ENCODE measurements at regions not wholly inside any gene's neighbourhood (a gene's known extent, or its start where the extent isn't known, plus 50 kb on each side); places are given as distances from the start of the nearest gene placed in this dataset.

DNA sequence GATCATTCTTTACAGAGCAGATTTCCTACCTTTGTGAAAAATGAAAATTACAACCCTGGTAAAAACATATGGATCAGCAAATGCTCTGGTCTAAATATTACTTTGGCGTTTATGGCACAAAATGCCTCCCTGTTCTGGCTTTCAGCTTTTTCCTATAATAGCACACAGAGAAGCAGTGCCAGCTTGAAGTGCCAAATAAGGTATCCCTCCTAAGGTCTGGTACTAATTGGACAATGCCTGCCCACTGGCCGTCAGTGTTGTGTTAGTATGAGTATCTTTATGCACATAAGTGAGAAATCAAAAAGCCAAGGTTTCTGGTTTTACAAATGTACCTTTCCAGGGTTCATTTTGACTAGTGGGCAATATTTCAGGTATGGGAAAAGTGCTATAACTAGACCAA is 1293.7 kb upstream of the FAM98A start:
- no peaks in the 10 kb centered on the region for H3K36me3 Mint-ChIP-seq (ENCODE audit: low read depth)
- no peak overlapping the region for H3K4me3 ChIP-seq (ENCODE audit: low read length)
- H3K36me3 ChIP-seq (ENCODE audit: insufficient read depth, low read length) = no peaks in the 10 kb centered on the region
- no peaks in the 10 kb centered on the region for H3K4me1 ChIP-seq (ENCODE audit: insufficient read depth, low read length)
- H3K27ac ChIP-seq (ENCODE audit: low read depth in 1 of 2, low read length in 2 of 2) = no peak overlapping the region
- H3K9me3 Mint-ChIP-seq = peaks cover 3% of the 10 kb centered on the region
- TF ChIP-seq, protein P1, sequence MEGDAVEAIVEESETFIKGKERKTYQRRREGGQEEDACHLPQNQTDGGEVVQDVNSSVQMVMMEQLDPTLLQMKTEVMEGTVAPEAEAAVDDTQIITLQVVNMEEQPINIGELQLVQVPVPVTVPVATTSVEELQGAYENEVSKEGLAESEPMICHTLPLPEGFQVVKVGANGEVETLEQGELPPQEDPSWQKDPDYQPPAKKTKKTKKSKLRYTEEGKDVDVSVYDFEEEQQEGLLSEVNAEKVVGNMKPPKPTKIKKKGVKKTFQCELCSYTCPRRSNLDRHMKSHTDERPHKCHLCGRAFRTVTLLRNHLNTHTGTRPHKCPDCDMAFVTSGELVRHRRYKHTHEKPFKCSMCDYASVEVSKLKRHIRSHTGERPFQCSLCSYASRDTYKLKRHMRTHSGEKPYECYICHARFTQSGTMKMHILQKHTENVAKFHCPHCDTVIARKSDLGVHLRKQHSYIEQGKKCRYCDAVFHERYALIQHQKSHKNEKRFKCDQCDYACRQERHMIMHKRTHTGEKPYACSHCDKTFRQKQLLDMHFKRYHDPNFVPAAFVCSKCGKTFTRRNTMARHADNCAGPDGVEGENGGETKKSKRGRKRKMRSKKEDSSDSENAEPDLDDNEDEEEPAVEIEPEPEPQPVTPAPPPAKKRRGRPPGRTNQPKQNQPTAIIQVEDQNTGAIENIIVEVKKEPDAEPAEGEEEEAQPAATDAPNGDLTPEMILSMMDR (IDR thresholded peaks at IDR 0.05) = no peak
- H3K4me3 Mint-ChIP-seq = no peak overlapping the region
- DNase-seq (no peak), ATAC-seq (ENCODE audit: poor library complexity) (no peak)
- intact Hi-C loops (cut with DNase I, micrococcal nuclease) = no loop called here
- ChIA-PET CTCF (no interaction called here), POLR2A (no interaction called here)
- no peaks in the 10 kb centered on the region for H3K4me1 Mint-ChIP-seq (ENCODE audit: low read depth)
- H3K9me3 ChIP-seq (ENCODE audit: control insufficient read depth in 1 of 2, insufficient read depth in 1 of 2, low read length in 2 of 2) = peaks cover 0 to 1% of the 10 kb centered on the region in 2 experiments
- no peak overlapping the region for H3K27ac Mint-ChIP-seq
- no peaks in the 10 kb centered on the region for H3K27me3 ChIP-seq (ENCODE audit: control insufficient read depth in 1 of 2, insufficient read depth in 2 of 2, low read length in 2 of 2)
- no peaks in the 10 kb centered on the region for H3K27me3 Mint-ChIP-seq

DNA sequence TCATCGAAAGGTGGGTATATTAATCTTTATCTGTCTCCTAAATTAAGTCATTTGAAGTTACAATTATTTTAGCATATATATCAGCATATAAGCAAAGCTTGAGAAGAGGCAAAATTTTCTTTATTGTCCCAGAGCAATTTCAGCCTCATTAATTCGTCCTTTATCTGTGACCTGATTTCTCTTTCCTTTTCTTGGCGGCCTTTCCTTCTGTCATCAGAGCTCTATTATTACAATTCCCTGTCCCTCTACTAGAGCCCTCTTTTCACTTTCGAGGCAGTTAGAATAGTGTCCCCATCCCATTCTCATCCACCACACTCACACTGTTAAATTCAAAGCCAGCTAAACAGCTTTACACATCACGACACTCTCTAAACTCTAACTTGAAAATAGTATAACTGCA is 1293.2 kb upstream of the FAM98A start:
- Mint-ChIP-seq H3K9me3 (peaks cover 3% of the 10 kb centered on the region), H3K4me1 (ENCODE audit: low read depth) (no peaks in the 10 kb centered on the region), H3K36me3 (ENCODE audit: low read depth) (no peaks in the 10 kb centered on the region), H3K27me3 (no peaks in the 10 kb centered on the region), H3K27ac (no peak overlapping the region), H3K4me3 (no peak overlapping the region)
- Histone ChIP-seq H3K36me3 (ENCODE audit: insufficient read depth, low read length) (no peaks in the 10 kb centered on the region), H3K27ac (ENCODE audit: low read depth in 1 of 2, low read length in 2 of 2) (no peak overlapping the region), H3K4me3 (ENCODE audit: low read length) (no peak overlapping the region), H3K4me1 (ENCODE audit: insufficient read depth, low read length) (no peaks in the 10 kb centered on the region), H3K9me3 (ENCODE audit: control insufficient read depth in 1 of 2, insufficient read depth in 1 of 2, low read length in 2 of 2) (peaks cover 0 to 4% of the 10 kb centered on the region in 2 experiments), H3K27me3 (ENCODE audit: control insufficient read depth in 1 of 2, insufficient read depth in 2 of 2, low read length in 2 of 2) (no peaks in the 10 kb centered on the region)
- ChIA-PET POLR2A (no interaction called here), CTCF (no interaction called here)
- ATAC-seq (ENCODE audit: poor library complexity) (no peak), DNase-seq (no peak)
- intact Hi-C loops (cut with DNase I, micrococcal nuclease) = no loop called here
- TF ChIP-seq, protein P1 (IDR thresholded peaks at IDR 0.05) = no peak

DNA sequence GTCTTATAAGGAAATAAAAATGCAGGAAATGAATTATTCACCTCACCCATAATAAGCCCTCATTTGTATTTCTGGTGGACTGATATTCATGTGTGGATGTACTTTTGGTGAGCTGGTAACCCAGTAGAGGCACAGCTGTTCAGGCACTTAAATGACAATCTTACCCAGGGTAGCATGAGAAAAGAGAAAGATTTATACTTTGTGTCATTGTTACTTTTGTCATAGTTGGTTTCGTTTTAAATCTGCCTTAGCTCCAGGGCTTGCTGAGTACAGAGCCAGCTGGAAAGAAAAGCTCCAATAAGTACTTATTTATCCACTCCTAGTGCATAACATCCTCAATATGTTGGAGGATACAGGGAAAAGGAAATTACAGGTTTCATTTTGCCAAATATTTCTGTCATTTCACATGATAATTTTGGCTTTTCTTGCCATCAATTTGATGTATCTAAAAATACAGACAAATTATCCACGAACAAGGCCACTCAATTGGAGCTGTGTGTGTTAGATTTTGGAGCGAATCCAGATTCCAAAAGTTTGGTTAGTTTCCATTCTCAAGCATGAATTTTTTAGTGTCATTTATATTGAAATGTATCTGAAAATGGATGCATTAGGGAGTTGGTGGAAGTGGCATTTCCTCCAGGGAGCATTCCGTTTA is 1276.1 kb upstream of the FAM98A start:
- H3K36me3 Mint-ChIP-seq (ENCODE audit: low read depth) = no peaks in the 10 kb centered on the region
- no peak overlapping the region for H3K4me3 Mint-ChIP-seq
- no peak for DNase-seq
- H3K27me3 ChIP-seq (ENCODE audit: control insufficient read depth in 1 of 2, insufficient read depth in 2 of 2, low read length in 2 of 2) = no peaks in the 10 kb centered on the region
- no peak overlapping the region for H3K27ac Mint-ChIP-seq
- ChIA-PET CTCF (no interaction called here), POLR2A (no interaction called here)
- H3K27me3 Mint-ChIP-seq = no peaks in the 10 kb centered on the region
- TF ChIP-seq, protein P1 (IDR thresholded peaks at IDR 0.05) = no peak
- H3K4me1 ChIP-seq (ENCODE audit: insufficient read depth, low read length) = no peaks in the 10 kb centered on the region
- no peak overlapping the region for H3K4me3 ChIP-seq (ENCODE audit: low read length)
- intact Hi-C loops (cut with DNase I, micrococcal nuclease) = no loop called here
- ATAC-seq (ENCODE audit: poor library complexity) = no peak
- H3K9me3 ChIP-seq (ENCODE audit: control insufficient read depth in 1 of 2, insufficient read depth in 1 of 2, low read length in 2 of 2) = no peaks in the 10 kb centered on the region
- H3K36me3 ChIP-seq (ENCODE audit: insufficient read depth, low read length) = no peaks in the 10 kb centered on the region
- H3K9me3 Mint-ChIP-seq = no peaks in the 10 kb centered on the region
- no peaks in the 10 kb centered on the region for H3K4me1 Mint-ChIP-seq (ENCODE audit: low read depth)
- no peak overlapping the region for H3K27ac ChIP-seq (ENCODE audit: low read depth in 1 of 2, low read length in 2 of 2)

All from CD4-positive, alpha-beta T cell (primary cell).